ENCODE measurements at regions not wholly inside any gene's neighbourhood (a gene's known extent, or its start where the extent isn't known, plus 50 kb on each side); places are given as distances from the start of the nearest gene placed in this dataset.

GRCh38 chr21:35952651-35953340 lies 107.5 kb downstream of the SETD4 start:
- no peak for ATAC-seq (ENCODE audit: low read depth)
- no peaks in the 10 kb centered on the region for H3K36me3 Mint-ChIP-seq
- H3K4me3 Mint-ChIP-seq = no peak overlapping the region
- H3K4me1 Mint-ChIP-seq = no peaks in the 10 kb centered on the region
- no peaks in the 10 kb centered on the region for H3K9me3 Mint-ChIP-seq
- no peak for DNase-seq
- H3K27me3 Mint-ChIP-seq = peaks cover 14% of the 10 kb centered on the region
- POLR2A ChIA-PET = no interaction called here
- no peak overlapping the region for H3K27ac Mint-ChIP-seq

- Mint-ChIP-seq H3K27me3 (peaks cover 6% of the 10 kb centered on the region), H3K27ac (no peak overlapping the region), H3K9me3 (no peaks in the 10 kb centered on the region), H3K4me3 (no peak overlapping the region), H3K36me3 (no peaks in the 10 kb centered on the region), H3K4me1 (no peaks in the 10 kb centered on the region)
- POLR2A ChIA-PET = no interaction called here
- no peak for ATAC-seq (ENCODE audit: low read depth)
- no peak for DNase-seq
These were observed 111.3 kb downstream of the SETD4 start for GRCh38 chr21:35948982-35949381.

GRCh38 chr21:35945089-35945671 lies 115.1 kb downstream of the SETD4 start:
- peaks cover 5% of the 10 kb centered on the region for H3K27me3 Mint-ChIP-seq

GRCh38 chr21:35943752-35944151 lies 116.6 kb downstream of the SETD4 start:
- Mint-ChIP-seq H3K27me3 (peaks cover 9% of the 10 kb centered on the region), H3K36me3 (no peaks in the 10 kb centered on the region), H3K4me3 (no peak overlapping the region), H3K27ac (no peak overlapping the region), H3K9me3 (no peaks in the 10 kb centered on the region), H3K4me1 (no peaks in the 10 kb centered on the region)
- POLR2A ChIA-PET = no interaction called here
- DNase-seq (no peak), ATAC-seq (ENCODE audit: low read depth) (no peak)

More at GRCh38 chr21:35945089-35945671, 115.1 kb downstream of the SETD4 start:
- POLR2A ChIA-PET = no interaction called here
- H3K27ac Mint-ChIP-seq = no peak overlapping the region
- no peaks in the 10 kb centered on the region for H3K4me1 Mint-ChIP-seq
- no peak overlapping the region for H3K4me3 Mint-ChIP-seq
- no peaks in the 10 kb centered on the region for H3K36me3 Mint-ChIP-seq
- no peaks in the 10 kb centered on the region for H3K9me3 Mint-ChIP-seq
- no peak for ATAC-seq (ENCODE audit: low read depth)
- no peak for DNase-seq

- DNase-seq = no peak
- ATAC-seq (ENCODE audit: low read depth) = no peak
- Mint-ChIP-seq H3K4me1 (no peaks in the 10 kb centered on the region), H3K36me3 (no peaks in the 10 kb centered on the region), H3K9me3 (no peaks in the 10 kb centered on the region), H3K27ac (no peak overlapping the region), H3K27me3 (peaks cover 10% of the 10 kb centered on the region), H3K4me3 (no peak overlapping the region)
- POLR2A ChIA-PET = no interaction called here
These were observed 117.8 kb downstream of the SETD4 start for GRCh38 chr21:35942211-35943144.

- Mint-ChIP-seq H3K4me1 (no peaks in the 10 kb centered on the region), H3K4me3 (no peak overlapping the region), H3K27ac (no peak overlapping the region), H3K36me3 (no peaks in the 10 kb centered on the region), H3K9me3 (no peaks in the 10 kb centered on the region), H3K27me3 (peaks cover 11% of the 10 kb centered on the region)
- ATAC-seq (ENCODE audit: low read depth) (no peak), DNase-seq (no peak)
- POLR2A ChIA-PET = no interaction called here
These were observed 120.0 kb downstream of the SETD4 start for GRCh38 chr21:35940074-35940927.

- peaks cover 11% of the 10 kb centered on the region for H3K27me3 Mint-ChIP-seq
- POLR2A ChIA-PET = no interaction called here
These were observed 121.9 kb downstream of the SETD4 start for GRCh38 chr21:35938446-35938845.

GRCh38 chr21:35933466-35933865 lies 126.9 kb downstream of the SETD4 start:
- no peak for DNase-seq
- no peak for ATAC-seq (ENCODE audit: low read depth)
- no peaks in the 10 kb centered on the region for H3K36me3 Mint-ChIP-seq
- no peaks in the 10 kb centered on the region for H3K9me3 Mint-ChIP-seq
- peaks cover 3% of the 10 kb centered on the region for H3K27me3 Mint-ChIP-seq
- POLR2A ChIA-PET = no interaction called here
- no peak overlapping the region for H3K27ac Mint-ChIP-seq
- no peaks in the 10 kb centered on the region for H3K4me1 Mint-ChIP-seq
- H3K4me3 Mint-ChIP-seq = no peak overlapping the region

More at GRCh38 chr21:35938446-35938845, 121.9 kb downstream of the SETD4 start:
- H3K9me3 Mint-ChIP-seq = no peaks in the 10 kb centered on the region
- no peaks in the 10 kb centered on the region for H3K4me1 Mint-ChIP-seq
- no peak overlapping the region for H3K4me3 Mint-ChIP-seq
- DNase-seq (no peak), ATAC-seq (ENCODE audit: low read depth) (no peak)
- H3K36me3 Mint-ChIP-seq = no peaks in the 10 kb centered on the region
- no peak overlapping the region for H3K27ac Mint-ChIP-seq

- no peak overlapping the region for H3K4me3 Mint-ChIP-seq
- H3K4me1 Mint-ChIP-seq = no peaks in the 10 kb centered on the region
- H3K27ac Mint-ChIP-seq = no peak overlapping the region
- ATAC-seq (ENCODE audit: low read depth) (peak; percentile 56), DNase-seq (no peak)
- H3K27me3 Mint-ChIP-seq = peaks cover 2% of the 10 kb centered on the region
- H3K36me3 Mint-ChIP-seq = no peaks in the 10 kb centered on the region
- H3K9me3 Mint-ChIP-seq = no peaks in the 10 kb centered on the region
- POLR2A ChIA-PET = no interaction called here
These were observed 128.0 kb downstream of the SETD4 start for GRCh38 chr21:35932232-35932911.

GRCh38 chr21:35929901-35930300 lies 130.4 kb downstream of the SETD4 start:
- Mint-ChIP-seq H3K9me3 (no peaks in the 10 kb centered on the region), H3K4me1 (peaks cover 1% of the 10 kb centered on the region), H3K36me3 (no peaks in the 10 kb centered on the region), H3K27ac (no peak overlapping the region), H3K4me3 (no peak overlapping the region), H3K27me3 (peaks cover 9% of the 10 kb centered on the region)
- ATAC-seq (ENCODE audit: low read depth) (no peak), DNase-seq (no peak)
- POLR2A ChIA-PET = no interaction called here

GRCh38 chr21:35927262-35927661 lies 133.1 kb downstream of the SETD4 start:
- H3K4me3 Mint-ChIP-seq = no peak overlapping the region
- H3K36me3 Mint-ChIP-seq = no peaks in the 10 kb centered on the region
- ATAC-seq (ENCODE audit: low read depth) (no peak), DNase-seq (no peak)
- POLR2A ChIA-PET = no interaction called here
- no peak overlapping the region for H3K27ac Mint-ChIP-seq
- no peaks in the 10 kb centered on the region for H3K9me3 Mint-ChIP-seq
- H3K27me3 Mint-ChIP-seq = peaks cover 10% of the 10 kb centered on the region
- peaks cover 1% of the 10 kb centered on the region for H3K4me1 Mint-ChIP-seq

GRCh38 chr21:35926003-35926740 lies 134.2 kb downstream of the SETD4 start:
- peaks cover 1% of the 10 kb centered on the region for H3K4me1 Mint-ChIP-seq
- H3K9me3 Mint-ChIP-seq = no peaks in the 10 kb centered on the region
- peaks cover 10% of the 10 kb centered on the region for H3K27me3 Mint-ChIP-seq
- H3K27ac Mint-ChIP-seq = no peak overlapping the region
- no peak for ATAC-seq (ENCODE audit: low read depth)
- POLR2A ChIA-PET = no interaction called here
- H3K4me3 Mint-ChIP-seq = no peak overlapping the region
- no peaks in the 10 kb centered on the region for H3K36me3 Mint-ChIP-seq
- no peak for DNase-seq
